IMR-90 (cell line): ENCODE measurements at regions not wholly inside any gene's neighbourhood (a gene's known extent, or its start where the extent isn't known, plus 50 kb on each side); places are given as distances from the start of the nearest gene placed in this dataset.

Experiments used
- ATAC-seq: fragments of 200-7000 bp; cut with Tn5 transposase; 2 replicates; pipeline ENCODE4 v1.9.1; 2020; ENCODE audit warnings: low read depth, mild to moderate bottlenecking, moderate library complexity
- BruUV-seq: library from RNA; stranded (reverse); fragments of 400-500 nt; replicated peaks from 2 replicates; lab custom pipeline; 2021; lab: Mats Ljungman, UMichigan
- CTCF ChIA-PET: fragments of 300-600 bp; formaldehyde crosslinking; extraction: SDS; loops from one replicate; lab custom pipeline; 2021; ENCODE audit warnings: antibody characterized with exemption; lab: Yijun Ruan, JAX
- POLR2A ChIA-PET: fragments of 300-600 bp; sonication (Branson Sonifier 250); formaldehyde crosslinking; loops from one replicate; lab custom pipeline; 2022; ENCODE audit warnings: antibody characterized with exemption; ENCODE audit not compliant: unreplicated experiment; lab: Charles Lee
- DNase-seq: peaks from one replicate; pipeline ENCODE4 v3.0.0; 2013
- H2AFZ ChIP-seq: replicated peaks from 2 replicates; pipeline ENCODE3; 2013; ENCODE audit warnings: low read length, mild to moderate bottlenecking; ENCODE audit not compliant: poor library complexity
- H2AK5ac ChIP-seq: 2 replicates; pipeline ENCODE4 v1.6.1; 2013; ENCODE audit warnings: low read depth, low read length, inconsistent platforms
- H2AK9ac ChIP-seq: replicated peaks from 2 replicates; pipeline ENCODE3; 2013; ENCODE audit warnings: mild to moderate bottlenecking, low read depth, low read length, moderate library complexity; ENCODE audit not compliant: poor library complexity
- H2BK120ac ChIP-seq: 2 replicates; pipeline ENCODE4 v1.6.1; 2013; ENCODE audit warnings: low read depth, low read length, inconsistent platforms
- H2BK15ac ChIP-seq: 3 replicates; pipeline ENCODE4 v1.6.1; 2013; ENCODE audit warnings: low read depth, low read length, inconsistent platforms
- H2BK20ac ChIP-seq: 2 replicates; pipeline ENCODE4 v1.6.1; 2013; ENCODE audit warnings: low read depth, mild to moderate bottlenecking, inconsistent platforms, low read length, moderate library complexity
- H2BK5ac ChIP-seq: 2 replicates; pipeline ENCODE4 v1.6.1; 2013; ENCODE audit warnings: mild to moderate bottlenecking, low read depth, low read length, inconsistent platforms; ENCODE audit not compliant: poor library complexity, severe bottlenecking
- H3K14ac ChIP-seq: replicated peaks from 2 replicates; pipeline ENCODE4 v1.6.1; 2013; ENCODE audit warnings: low read depth, low read length, inconsistent platforms
- H3K18ac ChIP-seq: 2 replicates; pipeline ENCODE4 v1.6.1; 2013; ENCODE audit warnings: low read depth, low read length, control low read depth
- H3K23ac ChIP-seq: 2 replicates; pipeline ENCODE4 v1.6.1; 2013; ENCODE audit warnings: low read depth, low read length, inconsistent platforms
- H3K27ac ChIP-seq: 2 replicates; pipeline ENCODE4 v1.5.1; 2013; ENCODE audit warnings: mild to moderate bottlenecking, control low read depth, low read length; ENCODE audit not compliant: insufficient read depth
- H3K27me3 ChIP-seq: 2 replicates; pipeline ENCODE4 v1.6.1; 2013; ENCODE audit warnings: low read length; ENCODE audit not compliant: control insufficient read depth, insufficient read depth
- H3K36me3 ChIP-seq: 2 replicates; pipeline ENCODE4 v1.6.1; 2013; ENCODE audit warnings: low read length, mixed read lengths; ENCODE audit not compliant: control insufficient read depth, insufficient read depth
- H3K4ac ChIP-seq: 2 replicates; pipeline ENCODE4 v1.6.1; 2013; ENCODE audit warnings: low read depth, low read length, inconsistent platforms
- H3K4me1 ChIP-seq: 2 replicates; pipeline ENCODE4 v1.6.1; 2013; ENCODE audit warnings: low read length, mixed read lengths; ENCODE audit not compliant: control insufficient read depth, insufficient read depth
- H3K4me2 ChIP-seq: 2 replicates; pipeline ENCODE4 v1.6.1; 2013; ENCODE audit warnings: low read depth, mild to moderate bottlenecking, control low read depth, low read length, moderate library complexity
- H3K4me3 ChIP-seq: 2 replicates; pipeline ENCODE4 v1.5.1; 2013; ENCODE audit warnings: low read depth, mild to moderate bottlenecking, control low read depth, low read length, moderate library complexity; ENCODE audit not compliant: insufficient read depth
- H3K56ac ChIP-seq: 2 replicates; pipeline ENCODE4 v1.6.1; 2013; ENCODE audit warnings: low read length, inconsistent platforms; ENCODE audit not compliant: insufficient read depth; ENCODE audit errors: extremely low read depth
- H3K79me1 ChIP-seq, 2 experiments: 2 replicates each; pipeline ENCODE4 v1.6.1; 2013; ENCODE audit warnings: low read length in 2 of 2, inconsistent platforms in 1 of 2, low read depth in 1 of 2
- H3K9ac ChIP-seq: 2 replicates; pipeline ENCODE4 v1.6.1; 2013; ENCODE audit warnings: low read depth, low read length, control low read depth
- H3K9me1 ChIP-seq: 2 replicates; pipeline ENCODE4 v1.6.1; 2013; ENCODE audit warnings: low read length, inconsistent platforms; ENCODE audit not compliant: insufficient read depth
- H3K9me3 ChIP-seq: 2 replicates; pipeline ENCODE4 v1.6.1; 2013; ENCODE audit warnings: low read length; ENCODE audit not compliant: control insufficient read depth, insufficient read depth
- H4K20me1 ChIP-seq: 2 replicates; pipeline ENCODE4 v1.6.1; 2013; ENCODE audit warnings: low read length, inconsistent platforms; ENCODE audit not compliant: insufficient read depth
- H4K5ac ChIP-seq: 2 replicates; pipeline ENCODE4 v1.6.1; 2013; ENCODE audit warnings: mild to moderate bottlenecking, low read depth, low read length, control low read depth
- H4K8ac ChIP-seq, 2 experiments: 2 replicates each; pipeline ENCODE4 v1.6.1; 2013; ENCODE audit warnings: low read depth in 2 of 2, low read length in 2 of 2, control low read depth in 1 of 2, inconsistent platforms in 1 of 2
- H4K91ac ChIP-seq: 2 replicates; pipeline ENCODE4 v1.6.1; 2013; ENCODE audit warnings: low read depth, low read length, inconsistent platforms; ENCODE audit not compliant: insufficient read depth
- BHLHE40 ChIP-seq: fragments of 150-350 bp; IDR thresholded peaks from 2 replicates; pipeline ENCODE4 v1.6.1; 2016; ENCODE audit warnings: mild to moderate bottlenecking, low read depth, low read length
- CEBPB ChIP-seq: IDR thresholded peaks from 2 replicates; pipeline ENCODE4 v1.6.1; 2012; ENCODE audit warnings: low read depth, low read length, improper control_type of control experiment
- CHD1 ChIP-seq: IDR thresholded peaks from 2 replicates; pipeline ENCODE4 v1.6.1; 2012; ENCODE audit warnings: low read depth, low read length, improper control_type of control experiment
- ELK1 ChIP-seq: fragments of 150-350 bp; IDR thresholded peaks from 2 replicates; pipeline ENCODE4 v1.6.1; 2016; ENCODE audit warnings: low read depth, mild to moderate bottlenecking, low read length, moderate library complexity, borderline replicate concordance
- FOS ChIP-seq: fragments of 150-350 bp; IDR thresholded peaks from 2 replicates; pipeline ENCODE4 v1.6.1; 2016; ENCODE audit warnings: low read depth, low read length
- MAFK ChIP-seq: IDR thresholded peaks from 2 replicates; pipeline ENCODE4 v1.6.1; 2012; ENCODE audit warnings: low read depth, low read length, improper control_type of control experiment
- MAZ ChIP-seq: IDR thresholded peaks from 2 replicates; pipeline ENCODE4 v1.6.1; 2012; ENCODE audit warnings: low read depth, mild to moderate bottlenecking, low read length, improper control_type of control experiment, moderate library complexity, borderline replicate concordance
- MXI1 ChIP-seq: IDR thresholded peaks from 2 replicates; pipeline ENCODE4 v1.6.1; 2012; ENCODE audit warnings: low read depth, mild to moderate bottlenecking, low read length, moderate library complexity, borderline replicate concordance
- NFE2L2 ChIP-seq: fragments of 150-350 bp; IDR thresholded peaks from 2 replicates; pipeline ENCODE4 v1.6.1; 2016; ENCODE audit warnings: low read depth, mild to moderate bottlenecking, low read length
- POLR2A ChIP-seq: IDR thresholded peaks from 2 replicates; pipeline ENCODE4 v1.6.1; 2012; ENCODE audit warnings: mild to moderate bottlenecking, low read depth, low read length
- RAD21 ChIP-seq: IDR thresholded peaks from 2 replicates; pipeline ENCODE4 v1.6.1; 2012; ENCODE audit warnings: low read length, improper control_type of control experiment
- RCOR1 ChIP-seq: IDR thresholded peaks from 2 replicates; pipeline ENCODE4 v1.6.1; 2012; ENCODE audit warnings: mild to moderate bottlenecking, low read length, improper control_type of control experiment; ENCODE audit not compliant: insufficient replicate concordance
- RFX5 ChIP-seq: IDR thresholded peaks from 2 replicates; pipeline ENCODE4 v1.8.0; 2012; ENCODE audit warnings: low read depth, mild to moderate bottlenecking, low read length, moderate library complexity
- SMC3 ChIP-seq: fragments of 150-350 bp; IDR thresholded peaks from 2 replicates; pipeline ENCODE4 v1.6.1; 2016; ENCODE audit warnings: low read depth, mild to moderate bottlenecking, antibody characterized with exemption, low read length, moderate library complexity
- USF2 ChIP-seq: fragments of 150-350 bp; IDR thresholded peaks from 2 replicates; pipeline ENCODE4 v1.6.1; 2017; ENCODE audit warnings: mild to moderate bottlenecking, antibody characterized with exemption, low read length, low read depth
- WGBS, 2 experiments: methylation state at CpG; one replicate each; pipeline versions ENCODE4 v1.1.5 to v1.1.7; 2013; ENCODE audit warnings: missing lambda C conversion rate in 2 of 2; ENCODE audit not compliant: insufficient read length in 1 of 2; ENCODE audit errors: extremely low coverage in 2 of 2; 5-methylcytosine and 5-hydroxymethylcytosine counted together
- dilution Hi-C: fragments of 300-500 bp; cut with HindIII; formaldehyde crosslinking; loops from one replicate; pipeline ENCODE4 v1.14.3; 2018; ENCODE audit warnings: low sequenced_read_pairs; ENCODE audit not compliant: unreplicated experiment
- in situ Hi-C: fragments of 300-500 bp; cut with MboI; formaldehyde crosslinking; loops from 3 replicates; pipeline ENCODE4 v1.14.3; 2019; ENCODE audit warnings: low sequenced_read_pairs, inconsistent platforms, mixed read lengths
- intact Hi-C: fragments of 100-400 bp; cut with micrococcal nuclease; formaldehyde crosslinking; loops from 2 replicates; pipeline ENCODE4 v1.10.0; 2022
- TF ChIP-seq, protein P1 (sequence below): conservative IDR thresholded peaks from 2 replicates; pipeline ENCODE4 v1.5.1; 2012; ENCODE audit warnings: mild to moderate bottlenecking, low read depth, low read length, improper control_type of control experiment

DNA sequence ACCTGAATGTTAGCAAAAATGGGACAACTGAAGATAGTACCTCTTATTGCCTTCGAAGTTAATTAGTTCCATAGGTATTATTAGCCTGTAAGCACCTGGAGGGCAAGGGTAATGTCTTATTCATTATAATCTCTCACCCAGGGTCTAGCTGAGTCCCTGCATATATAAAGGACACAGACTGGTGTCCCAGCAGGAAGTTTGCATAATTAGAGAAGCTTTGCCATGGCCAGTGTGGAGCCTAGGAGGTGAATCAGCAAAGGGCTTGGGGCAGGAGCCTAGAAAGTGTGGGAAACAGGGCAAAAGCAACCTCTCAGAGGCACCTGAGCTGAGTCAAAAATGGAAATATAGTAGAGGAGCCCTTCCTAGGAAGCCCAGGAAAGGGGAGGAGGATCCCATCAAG is 120.4 kb downstream of the NEDD1 start:
- POLR2A ChIA-PET: no interaction called here
- H4K20me1 ChIP-seq: no peaks in the 10 kb centered on the region

More for the DNA sequence above, 120.4 kb downstream of the NEDD1 start:
- Histone ChIP-seq H3K9me3 (no peaks in the 10 kb centered on the region), H3K79me1 (no peaks in the 10 kb centered on the region), H3K18ac (no peak overlapping the region), H3K4ac (no peak overlapping the region), H3K56ac (no peak overlapping the region), H3K4me1 (no peaks in the 10 kb centered on the region), H4K5ac (no peak overlapping the region), H3K27me3 (no peaks in the 10 kb centered on the region), H3K4me3 (no peak overlapping the region), H2BK20ac (no peak overlapping the region), H2AK5ac (no peak overlapping the region), H3K4me2 (no peak overlapping the region), H2BK5ac (no peak overlapping the region), H3K9me1 (no peaks in the 10 kb centered on the region), H2BK120ac (no peak overlapping the region), H2BK15ac (no peak overlapping the region), H3K14ac (no peak overlapping the region), H2AK9ac (no peak overlapping the region), H3K27ac (no peak overlapping the region), H4K8ac (no peak overlapping the region), H2AFZ (no peak overlapping the region), H3K36me3 (no peaks in the 10 kb centered on the region), H3K9ac (no peak overlapping the region), H4K91ac (no peak overlapping the region), H3K23ac (no peak overlapping the region)
- TF ChIP-seq CHD1: no peak
- TF ChIP-seq, protein P1, sequence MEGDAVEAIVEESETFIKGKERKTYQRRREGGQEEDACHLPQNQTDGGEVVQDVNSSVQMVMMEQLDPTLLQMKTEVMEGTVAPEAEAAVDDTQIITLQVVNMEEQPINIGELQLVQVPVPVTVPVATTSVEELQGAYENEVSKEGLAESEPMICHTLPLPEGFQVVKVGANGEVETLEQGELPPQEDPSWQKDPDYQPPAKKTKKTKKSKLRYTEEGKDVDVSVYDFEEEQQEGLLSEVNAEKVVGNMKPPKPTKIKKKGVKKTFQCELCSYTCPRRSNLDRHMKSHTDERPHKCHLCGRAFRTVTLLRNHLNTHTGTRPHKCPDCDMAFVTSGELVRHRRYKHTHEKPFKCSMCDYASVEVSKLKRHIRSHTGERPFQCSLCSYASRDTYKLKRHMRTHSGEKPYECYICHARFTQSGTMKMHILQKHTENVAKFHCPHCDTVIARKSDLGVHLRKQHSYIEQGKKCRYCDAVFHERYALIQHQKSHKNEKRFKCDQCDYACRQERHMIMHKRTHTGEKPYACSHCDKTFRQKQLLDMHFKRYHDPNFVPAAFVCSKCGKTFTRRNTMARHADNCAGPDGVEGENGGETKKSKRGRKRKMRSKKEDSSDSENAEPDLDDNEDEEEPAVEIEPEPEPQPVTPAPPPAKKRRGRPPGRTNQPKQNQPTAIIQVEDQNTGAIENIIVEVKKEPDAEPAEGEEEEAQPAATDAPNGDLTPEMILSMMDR: no peak
- TF ChIP-seq RFX5: no peak
- TF ChIP-seq MAZ: no peak
- TF ChIP-seq SMC3: no peak
- TF ChIP-seq RCOR1: no peak
- TF ChIP-seq USF2: no peak
- TF ChIP-seq ELK1: no peak
- TF ChIP-seq CEBPB: no peak
- no peak for TF ChIP-seq BHLHE40
- TF ChIP-seq MAFK: no peak
- TF ChIP-seq MXI1: no peak
- TF ChIP-seq FOS: no peak
- no peak for TF ChIP-seq NFE2L2
- no peak for TF ChIP-seq POLR2A
- no peak for TF ChIP-seq RAD21
- WGBS, 2 experiments: no CpG with 5 or more reads among the region's 1 CpG
- intact Hi-C loops (no loop called here), in situ Hi-C loops (no loop called here), dilution Hi-C loops (no loop called here)
- DNase-seq: no peak
- CTCF ChIA-PET: no interaction called here
- ATAC-seq: no peak
- no TSS peak for BruUV-seq
